ENCODE measurements at regions not wholly inside any gene's neighbourhood (a gene's known extent, or its start where the extent isn't known, plus 50 kb on each side); places are given as distances from the start of the nearest gene placed in this dataset.

- TF ChIP-seq POLR2A (IDR thresholded peaks at IDR 0.05; ENCODE audit: low read length) (no peak), GATA1 (IDR thresholded peaks at IDR 0.05; ENCODE audit: low read depth, low read length) (no peak)
Observed at GRCh38 chr5:56638061-56638621, 177.2 kb upstream of the MAP3K1 start.

Data from erythroblast (primary cell).